ENCODE measurements at regions not wholly inside any gene's neighbourhood (a gene's known extent, or its start where the extent isn't known, plus 50 kb on each side); places are given as distances from the start of the nearest gene placed in this dataset.
"Not testable (repeated sequence)": the region's sequence is repeated elsewhere in the genome, so short reads cannot be mapped to it uniquely, and the experiment has no call there.

GRCh38 chr2:236991874-236992273 lies 93.8 kb upstream of the COPS8 start:
- no peak for DNase-seq (ENCODE audit: low read depth)

GRCh38 chr2:236993286-236993685 lies 92.4 kb upstream of the COPS8 start:
- DNase-seq (ENCODE audit: low read depth): no peak

GRCh38 chr2:236994361-236994760 lies 91.3 kb upstream of the COPS8 start:
- DNase-seq (ENCODE audit: low read depth): no peak

- no peak for DNase-seq (ENCODE audit: low read depth)
Measured at GRCh38 chr2:236997069-236997715, 88.5 kb upstream of the COPS8 start.

- DNase-seq (ENCODE audit: low read depth): no peak
Measured at GRCh38 chr2:236998236-236998635, 87.5 kb upstream of the COPS8 start.

- DNase-seq (ENCODE audit: low read depth): no peak
Measured at GRCh38 chr2:236998758-236999157, 86.9 kb upstream of the COPS8 start.

- no peak for DNase-seq (ENCODE audit: low read depth)
Measured at GRCh38 chr2:237000481-237000880, 85.2 kb upstream of the COPS8 start.

- not testable (repeated sequence) for DNase-seq (ENCODE audit: low read depth)
Measured at GRCh38 chr2:237005341-237005740, 80.3 kb upstream of the COPS8 start.

GRCh38 chr2:237011206-237011795 lies 74.4 kb upstream of the COPS8 start:
- no peak for DNase-seq (ENCODE audit: low read depth)

GRCh38 chr2:237012004-237012403 lies 73.7 kb upstream of the COPS8 start:
- no peak for DNase-seq (ENCODE audit: low read depth)

GRCh38 chr2:237012577-237013267 lies 73.0 kb upstream of the COPS8 start:
- DNase-seq (ENCODE audit: low read depth): no peak

GRCh38 chr2:237016121-237016915 lies 69.4 kb upstream of the COPS8 start:
- no peak for DNase-seq (ENCODE audit: low read depth)

GRCh38 chr2:237020090-237020489 lies 65.6 kb upstream of the COPS8 start:
- DNase-seq (ENCODE audit: low read depth): no peak

- DNase-seq (ENCODE audit: low read depth): no peak
Measured at GRCh38 chr2:237022533-237022932, 63.2 kb upstream of the COPS8 start.

- DNase-seq (ENCODE audit: low read depth): no peak
Measured at GRCh38 chr2:237024255-237024654, 61.4 kb upstream of the COPS8 start.

GRCh38 chr2:237025090-237025865 lies 60.4 kb upstream of the COPS8 start:
- DNase-seq (ENCODE audit: low read depth): no peak

GRCh38 chr2:237026981-237027711 lies 58.5 kb upstream of the COPS8 start:
- peak; percentile 18 for DNase-seq (ENCODE audit: low read depth)

- DNase-seq (ENCODE audit: low read depth): no peak
Measured at GRCh38 chr2:237027712-237028029, 58.0 kb upstream of the COPS8 start.

GRCh38 chr2:237030382-237030781 lies 55.3 kb upstream of the COPS8 start:
- no peak for DNase-seq (ENCODE audit: low read depth)

- no peak for DNase-seq (ENCODE audit: low read depth)
Measured at GRCh38 chr2:237033536-237034060, 52.1 kb upstream of the COPS8 start.

All from T follicular helper cell (primary cell).